Natural killer cell (primary cell): ENCODE measurements at regions not wholly inside any gene's neighbourhood (a gene's known extent, or its start where the extent isn't known, plus 50 kb on each side); places are given as distances from the start of the nearest gene placed in this dataset.

Experiments
- ATAC-seq, 3 donors: fragments of 150-1000 bp in 2 of 3; fragments of 200-7000 bp in 1 of 3; cut with Tn5 transposase; 1 replicate in 1 of 3; 2 replicates in 2 of 3; pipeline ENCODE4 v1.10.0; 2021; ENCODE audit warnings: mild to moderate bottlenecking in 2 of 3, moderate library complexity in 2 of 3
- DNase-seq, 2 donors: peaks; one replicate each; pipeline versions ENCODE4 v3.0.0 to v3.0.0-alpha.2; 2013 to 2021; ENCODE audit warnings: mixed read lengths in 1 of 2
- H3K27ac ChIP-seq: one replicate; pipeline ENCODE4 v1.5.1; 2013; ENCODE audit warnings: mild to moderate bottlenecking, low read length
- H3K27me3 ChIP-seq: one replicate; pipeline ENCODE4 v1.6.1; 2013; ENCODE audit warnings: low read length; ENCODE audit not compliant: control insufficient read depth, insufficient read depth
- H3K36me3 ChIP-seq: one replicate; pipeline ENCODE4 v1.6.1; 2013; ENCODE audit warnings: low read length; ENCODE audit not compliant: control insufficient read depth, insufficient read depth
- H3K4me1 ChIP-seq: one replicate; pipeline ENCODE4 v1.6.1; 2013; ENCODE audit warnings: low read length; ENCODE audit not compliant: control insufficient read depth, insufficient read depth
- H3K4me3 ChIP-seq: one replicate; pipeline ENCODE4 v1.5.1; 2013; ENCODE audit warnings: low read length
- H3K9me3 ChIP-seq: one replicate; pipeline ENCODE4 v1.6.1; 2013; ENCODE audit warnings: low read length; ENCODE audit not compliant: control insufficient read depth, insufficient read depth
- H3K27ac Mint-ChIP-seq, 2 donors: one replicate each; pipeline ENCODE4 v1.8.0; 2022; ENCODE audit warnings: mild to moderate bottlenecking in 2 of 2, mixed read lengths in 2 of 2, moderate library complexity in 1 of 2
- H3K27me3 Mint-ChIP-seq, 2 donors: one replicate each; pipeline ENCODE4 v1.8.0; 2022; ENCODE audit warnings: low read depth in 2 of 2, mixed read lengths in 2 of 2
- H3K36me3 Mint-ChIP-seq: one replicate; pipeline ENCODE4 v1.8.0; 2022; ENCODE audit warnings: mixed read lengths
- H3K4me1 Mint-ChIP-seq, 2 donors: one replicate each; pipeline ENCODE4 v1.8.0; 2022; ENCODE audit warnings: mixed read lengths in 2 of 2
- H3K4me3 Mint-ChIP-seq: one replicate; pipeline ENCODE4 v1.8.0; 2022; ENCODE audit warnings: mild to moderate bottlenecking, moderate library complexity, mixed read lengths
- H3K9me3 Mint-ChIP-seq, 2 donors: one replicate each; pipeline ENCODE4 v1.8.0; 2022; ENCODE audit warnings: mixed read lengths in 2 of 2
- CTCF ChIP-seq: fragments of 200-600 bp; IDR thresholded peaks from one replicate; pipeline ENCODE4 v1.8.0; 2022; ENCODE audit warnings: antibody characterized with exemption
- WGBS: methylation state at CpG from one replicate; pipeline ENCODE4 v1.1.7; 2013; ENCODE audit warnings: missing lambda C conversion rate; ENCODE audit not compliant: insufficient coverage; 5-methylcytosine and 5-hydroxymethylcytosine counted together
- intact Hi-C: fragments of 100-400 bp; cut with micrococcal nuclease; formaldehyde crosslinking; loops from one replicate; pipeline ENCODE4 v1.14.2; 2022

- Histone ChIP-seq H3K27ac (no peak overlapping the region), H3K4me1 (no peaks in the 10 kb centered on the region), H3K9me3 (no peaks in the 10 kb centered on the region), H3K27me3 (no peaks in the 10 kb centered on the region), H3K4me3 (no peak overlapping the region), H3K36me3 (no peaks in the 10 kb centered on the region)
- Mint-ChIP-seq H3K27me3 (peaks cover 0 to 9% of the 10 kb centered on the region in 2 donors), H3K4me3 (no peak overlapping the region), H3K36me3 (no peaks in the 10 kb centered on the region), H3K27ac (no peak overlapping the region), H3K9me3 (peaks cover 0 to 3% of the 10 kb centered on the region in 2 donors), H3K4me1 (no peaks in the 10 kb centered on the region)
- 94% methylated on average over 2 of the region's 2 CpGs for WGBS
- DNase-seq = no peak
- no peak for ATAC-seq
- no peak for TF ChIP-seq CTCF
- intact Hi-C loops = no loop called here
Measured at GRCh38 chr4:155612074-155612473, 54.6 kb upstream of the GUCY1A1 start.

- no peaks in the 10 kb centered on the region for H3K27me3 ChIP-seq
- H3K4me1 ChIP-seq = no peaks in the 10 kb centered on the region
- WGBS = 88% methylated on average over 4 of the region's 4 CpGs
- Mint-ChIP-seq H3K27me3 (peaks cover 0 to 9% of the 10 kb centered on the region in 2 donors), H3K4me1 (no peaks in the 10 kb centered on the region), H3K9me3 (peaks cover 0 to 3% of the 10 kb centered on the region in 2 donors), H3K4me3 (no peak overlapping the region), H3K36me3 (no peaks in the 10 kb centered on the region), H3K27ac (no peak overlapping the region)
- TF ChIP-seq CTCF = no peak
- H3K9me3 ChIP-seq = no peaks in the 10 kb centered on the region
- ATAC-seq (no peak), DNase-seq (no peak)
- H3K27ac ChIP-seq = no peak overlapping the region
- H3K4me3 ChIP-seq = no peak overlapping the region
- no peaks in the 10 kb centered on the region for H3K36me3 ChIP-seq
- intact Hi-C loops = no loop called here
Measured at GRCh38 chr4:155611501-155611900, 55.1 kb upstream of the GUCY1A1 start.

- intact Hi-C loops = no loop called here
- H3K27me3 ChIP-seq = no peaks in the 10 kb centered on the region
- H3K9me3 Mint-ChIP-seq = peaks cover 0 to 3% of the 10 kb centered on the region in 2 donors
- H3K27ac Mint-ChIP-seq = no peak overlapping the region
- no peaks in the 10 kb centered on the region for H3K36me3 Mint-ChIP-seq
- H3K27me3 Mint-ChIP-seq = peaks cover 0 to 7% of the 10 kb centered on the region in 2 donors
- no peaks in the 10 kb centered on the region for H3K9me3 ChIP-seq
- H3K4me3 ChIP-seq = no peak overlapping the region
- no peak overlapping the region for H3K27ac ChIP-seq
- TF ChIP-seq CTCF = no peak
- H3K4me3 Mint-ChIP-seq = no peak overlapping the region
- H3K4me1 Mint-ChIP-seq = no peaks in the 10 kb centered on the region
- 84% methylated on average over 5 of the region's 5 CpGs for WGBS
- H3K4me1 ChIP-seq = no peaks in the 10 kb centered on the region
- no peaks in the 10 kb centered on the region for H3K36me3 ChIP-seq
- no peak for DNase-seq
- no peak for ATAC-seq
Measured at GRCh38 chr4:155610143-155610542, 56.5 kb upstream of the GUCY1A1 start.

GRCh38 chr4:155609455-155610059 is 57.1 kb upstream of the GUCY1A1 start:
- WGBS = 65% methylated on average over 1 of the region's 1 CpG
- no peak for TF ChIP-seq CTCF
- DNase-seq (no peak), ATAC-seq (no peak)
- H3K27ac Mint-ChIP-seq = no peak overlapping the region
- Histone ChIP-seq H3K27ac (no peak overlapping the region), H3K27me3 (no peaks in the 10 kb centered on the region), H3K4me1 (no peaks in the 10 kb centered on the region), H3K36me3 (no peaks in the 10 kb centered on the region), H3K9me3 (no peaks in the 10 kb centered on the region), H3K4me3 (no peak overlapping the region)
- H3K9me3 Mint-ChIP-seq = peaks cover 0 to 3% of the 10 kb centered on the region in 2 donors
- peaks cover 0 to 7% of the 10 kb centered on the region in 2 donors for H3K27me3 Mint-ChIP-seq
- H3K4me1 Mint-ChIP-seq = no peaks in the 10 kb centered on the region
- intact Hi-C loops = no loop called here
- no peaks in the 10 kb centered on the region for H3K36me3 Mint-ChIP-seq
- no peak overlapping the region for H3K4me3 Mint-ChIP-seq
